Trophoblast cell (in vitro differentiated cells and primary cell): ENCODE measurements at regions not wholly inside any gene's neighbourhood (a gene's known extent, or its start where the extent isn't known, plus 50 kb on each side); places are given as distances from the start of the nearest gene placed in this dataset.

Source experiments
- DNase-seq, 2 donors: peaks; one replicate each; pipeline ENCODE4 v3.0.0-alpha.2; 2016
- H2AFZ ChIP-seq: 2 replicates; pipeline ENCODE4 v1.6.1; 2013; ENCODE audit warnings: low read length, moderate library complexity, mild to moderate bottlenecking; ENCODE audit not compliant: insufficient read depth, poor library complexity
- H2AK5ac ChIP-seq: 2 replicates; pipeline ENCODE4 v1.6.1; 2013; ENCODE audit warnings: mild to moderate bottlenecking, low read length
- H2BK120ac ChIP-seq: 2 replicates; pipeline ENCODE4 v1.6.1; 2013; ENCODE audit warnings: low read length, mild to moderate bottlenecking, moderate library complexity; ENCODE audit not compliant: insufficient read depth, poor library complexity
- H2BK12ac ChIP-seq: 2 replicates; pipeline ENCODE4 v1.6.1; 2013; ENCODE audit warnings: mild to moderate bottlenecking, low read length, moderate library complexity
- H2BK5ac ChIP-seq: 2 replicates; pipeline ENCODE4 v1.6.1; 2013; ENCODE audit warnings: low read length, low read depth, moderate library complexity, mild to moderate bottlenecking; ENCODE audit not compliant: poor library complexity
- H3K14ac ChIP-seq: 2 replicates; pipeline ENCODE4 v1.6.1; 2013; ENCODE audit warnings: mild to moderate bottlenecking, low read length
- H3K18ac ChIP-seq: 2 replicates; pipeline ENCODE4 v1.6.1; 2013; ENCODE audit warnings: mild to moderate bottlenecking, low read length
- H3K23ac ChIP-seq: 2 replicates; pipeline ENCODE4 v1.6.1; 2013; ENCODE audit warnings: low read length
- H3K27ac ChIP-seq: 2 replicates; pipeline ENCODE4 v1.5.1; 2013; ENCODE audit warnings: low read depth, mild to moderate bottlenecking, inconsistent platforms, low read length, moderate library complexity
- H3K27me3 ChIP-seq: 2 replicates; pipeline ENCODE4 v1.6.1; 2013; ENCODE audit warnings: inconsistent platforms, mild to moderate bottlenecking, low read length, moderate library complexity; ENCODE audit not compliant: insufficient read depth
- H3K36me3 ChIP-seq, 2 experiments: 1 replicate in 1 of 2; 2 replicates in 1 of 2; pipeline ENCODE4 v1.6.1; 2013; ENCODE audit warnings: low read length in 2 of 2, mild to moderate bottlenecking in 2 of 2, moderate library complexity in 1 of 2; ENCODE audit not compliant: insufficient read depth in 2 of 2, control insufficient read depth in 1 of 2
- H3K4ac ChIP-seq: 2 replicates; pipeline ENCODE4 v1.6.1; 2013; ENCODE audit warnings: low read depth, mild to moderate bottlenecking, low read length, moderate library complexity
- H3K4me1 ChIP-seq, 2 experiments: 1 replicate in 1 of 2; 2 replicates in 1 of 2; pipeline ENCODE4 v1.6.1; 2013; ENCODE audit warnings: low read length in 2 of 2, mild to moderate bottlenecking in 2 of 2, moderate library complexity in 1 of 2; ENCODE audit not compliant: insufficient read depth in 2 of 2, control insufficient read depth in 1 of 2
- H3K4me2 ChIP-seq: 2 replicates; pipeline ENCODE4 v1.6.1; 2013; ENCODE audit warnings: inconsistent platforms, mild to moderate bottlenecking, low read length, moderate library complexity
- H3K4me3 ChIP-seq: 2 replicates; pipeline ENCODE4 v1.5.1; 2013; ENCODE audit warnings: mild to moderate bottlenecking, low read depth, low read length, inconsistent platforms
- H3K79me1 ChIP-seq: one replicate; pipeline ENCODE4 v1.6.1; 2013; ENCODE audit warnings: low read length
- H3K79me2 ChIP-seq: 2 replicates; pipeline ENCODE4 v1.6.1; 2013; ENCODE audit warnings: low read length, mild to moderate bottlenecking; ENCODE audit not compliant: control insufficient read depth, insufficient read depth, poor library complexity
- H3K9ac ChIP-seq: 2 replicates; pipeline ENCODE4 v1.6.1; 2013; ENCODE audit warnings: mild to moderate bottlenecking, low read length
- H3K9me3 ChIP-seq: 2 replicates; pipeline ENCODE4 v1.6.1; 2013; ENCODE audit warnings: low read depth, mild to moderate bottlenecking, control low read depth, inconsistent platforms, low read length; ENCODE audit not compliant: insufficient read depth
- H4K12ac ChIP-seq: 2 replicates; pipeline ENCODE4 v1.6.1; 2013; ENCODE audit warnings: low read depth, mild to moderate bottlenecking, low read length, moderate library complexity
- H4K8ac ChIP-seq: 2 replicates; pipeline ENCODE4 v1.6.1; 2013; ENCODE audit warnings: low read depth, mild to moderate bottlenecking, low read length, moderate library complexity
- H4K91ac ChIP-seq: one replicate; pipeline ENCODE4 v1.6.1; 2013; ENCODE audit warnings: low read depth, mild to moderate bottlenecking, low read length, moderate library complexity
- WGBS: extraction: QIAGEN DNeasy Blood & Tissue Kit; methylation state at CpG from one replicate; pipeline ENCODE4 v1.1.7; 2013; ENCODE audit warnings: missing lambda C conversion rate; ENCODE audit not compliant: insufficient read length, insufficient coverage; ENCODE audit errors: extremely low coverage; 5-methylcytosine and 5-hydroxymethylcytosine counted together

- H2BK120ac ChIP-seq, result no peak overlapping the region
- no peak overlapping the region for H3K4me2 ChIP-seq
- H3K18ac ChIP-seq, result no peak overlapping the region
- no peak overlapping the region for H3K4ac ChIP-seq
- H4K12ac ChIP-seq, result no peak overlapping the region
- no peak overlapping the region for H3K4me3 ChIP-seq
- no peaks in the 10 kb centered on the region for H3K9me3 ChIP-seq
- WGBS, result 100% methylated on average over 1 of the region's 9 CpGs
- H3K14ac ChIP-seq, result no peak overlapping the region
- no peaks in the 10 kb centered on the region for H3K36me3 ChIP-seq
- H4K8ac ChIP-seq, result no peak overlapping the region
- H3K4me1 ChIP-seq, result peaks cover 13 to 19% of the 10 kb centered on the region in 2 experiments
- H4K91ac ChIP-seq, result no peak overlapping the region
- H2BK5ac ChIP-seq, result no peak overlapping the region
- no peaks in the 10 kb centered on the region for H3K79me2 ChIP-seq
- no peaks in the 10 kb centered on the region for H3K79me1 ChIP-seq
- no peak overlapping the region for H2AFZ ChIP-seq
- H3K9ac ChIP-seq, result no peak overlapping the region
- DNase-seq, result no peak
- H2BK12ac ChIP-seq, result no peak overlapping the region
- H3K23ac ChIP-seq, result no peak overlapping the region
- H2AK5ac ChIP-seq, result no peak overlapping the region
- H3K27ac ChIP-seq, result no peak overlapping the region
- no peaks in the 10 kb centered on the region for H3K27me3 ChIP-seq
Measured at GRCh38 chrX:69277369-69277990, 112.2 kb upstream of the PJA1 start.

GRCh38 chrX:69268611-69269010 lies 103.4 kb upstream of the PJA1 start:
- Histone ChIP-seq H2AFZ (no peak overlapping the region), H2AK5ac (no peak overlapping the region), H2BK5ac (no peak overlapping the region), H3K27me3 (peaks cover 12% of the 10 kb centered on the region), H4K8ac (no peak overlapping the region), H4K12ac (no peak overlapping the region), H3K79me2 (no peaks in the 10 kb centered on the region), H3K9ac (no peak overlapping the region), H3K4me3 (no peak overlapping the region), H2BK120ac (no peak overlapping the region), H3K4ac (no peak overlapping the region), H3K27ac (no peak overlapping the region), H3K4me2 (no peak overlapping the region), H3K14ac (no peak overlapping the region), H3K4me1 (no peaks in the 10 kb centered on the region), H3K23ac (no peak overlapping the region), H3K9me3 (no peaks in the 10 kb centered on the region), H3K18ac (no peak overlapping the region), H3K36me3 (no peaks in the 10 kb centered on the region), H4K91ac (no peak overlapping the region), H2BK12ac (no peak overlapping the region), H3K79me1 (no peaks in the 10 kb centered on the region)
- no peak for DNase-seq
- WGBS, result no CpG with 5 or more reads among the region's 1 CpG

GRCh38 chrX:69264158-69264581 lies 98.9 kb upstream of the PJA1 start:
- no peaks in the 10 kb centered on the region for H3K79me2 ChIP-seq
- no peak overlapping the region for H3K4me2 ChIP-seq
- H3K27me3 ChIP-seq, result peaks cover 27% of the 10 kb centered on the region
- no peak overlapping the region for H3K23ac ChIP-seq
- no peak overlapping the region for H4K8ac ChIP-seq
- H3K79me1 ChIP-seq, result no peaks in the 10 kb centered on the region
- H3K4ac ChIP-seq, result no peak overlapping the region
- no peak overlapping the region for H2BK5ac ChIP-seq
- no peak overlapping the region for H2AK5ac ChIP-seq
- no peak overlapping the region for H3K27ac ChIP-seq
- no peak overlapping the region for H3K18ac ChIP-seq
- no peaks in the 10 kb centered on the region for H3K9me3 ChIP-seq
- H2BK120ac ChIP-seq, result no peak overlapping the region
- H3K4me3 ChIP-seq, result no peak overlapping the region
- H3K9ac ChIP-seq, result no peak overlapping the region
- WGBS, result no CpG with 5 or more reads among the region's 13 CpGs
- DNase-seq, result no peak
- no peak overlapping the region for H2BK12ac ChIP-seq
- no peak overlapping the region for H4K12ac ChIP-seq
- no peaks in the 10 kb centered on the region for H3K36me3 ChIP-seq
- no peaks in the 10 kb centered on the region for H3K4me1 ChIP-seq
- H4K91ac ChIP-seq, result no peak overlapping the region
- H3K14ac ChIP-seq, result no peak overlapping the region
- H2AFZ ChIP-seq, result no peak overlapping the region

GRCh38 chrX:69263251-69263820 lies 98.1 kb upstream of the PJA1 start:
- Histone ChIP-seq H3K4me1 (no peaks in the 10 kb centered on the region), H3K4ac (no peak overlapping the region), H3K27ac (no peak overlapping the region), H2BK12ac (no peak overlapping the region), H3K79me2 (no peaks in the 10 kb centered on the region), H3K27me3 (peaks cover 27% of the 10 kb centered on the region), H3K18ac (no peak overlapping the region), H2BK5ac (no peak overlapping the region), H4K12ac (no peak overlapping the region), H4K8ac (no peak overlapping the region), H2AK5ac (no peak overlapping the region), H3K14ac (no peak overlapping the region), H2AFZ (no peak overlapping the region), H3K9me3 (no peaks in the 10 kb centered on the region), H3K4me2 (no peak overlapping the region), H3K36me3 (no peaks in the 10 kb centered on the region), H3K9ac (no peak overlapping the region), H3K23ac (no peak overlapping the region), H2BK120ac (no peak overlapping the region), H3K79me1 (no peaks in the 10 kb centered on the region), H4K91ac (no peak overlapping the region), H3K4me3 (no peak overlapping the region)
- no CpG with 5 or more reads among the region's 3 CpGs for WGBS
- no peak for DNase-seq
